ENCODE measurements at regions not wholly inside any gene's neighbourhood (a gene's known extent, or its start where the extent isn't known, plus 50 kb on each side); places are given as distances from the start of the nearest gene placed in this dataset.

- DNase-seq: no peak
- no peaks in the 10 kb centered on the region for H3K4me1 ChIP-seq (ENCODE audit: control insufficient read depth in 1 of 2, insufficient read depth in 2 of 2, low read depth in 1 of 2, low read length in 1 of 2)
- H3K27me3 ChIP-seq (ENCODE audit: insufficient read depth): no peaks in the 10 kb centered on the region
- no peaks in the 10 kb centered on the region for H3K36me3 ChIP-seq (replicated peaks in 1 of 2; ENCODE audit: control insufficient read depth in 1 of 2, insufficient read depth in 2 of 2, low read length in 1 of 2)
- H3K9ac ChIP-seq: no peak overlapping the region
- 37% methylated on average over 6 of the region's 9 CpGs for WGBS (ENCODE audit: low lambda C conversion rate)
- TF ChIP-seq RCOR1 (IDR thresholded peaks at IDR 0.05; ENCODE audit: low read length): no peak
- no peak for TF ChIP-seq MEF2A (IDR thresholded peaks at IDR 0.05; ENCODE audit: borderline replicate concordance, low read depth)
- no peak for TF ChIP-seq JUND (IDR thresholded peaks at IDR 0.05)
- TF ChIP-seq USF2 (IDR thresholded peaks at IDR 0.05; ENCODE audit: borderline replicate concordance, low read depth, low read length): no peak
- TF ChIP-seq YY1 (IDR thresholded peaks at IDR 0.05; ENCODE audit: low read depth): no peak
- TF ChIP-seq IRF3 (IDR thresholded peaks at IDR 0.05; ENCODE audit: low read depth, low read length): no peak
- no peak for TF ChIP-seq POLR2AphosphoS5 (IDR thresholded peaks at IDR 0.05; ENCODE audit: low read depth, low read length)
- no peak for TF ChIP-seq CTCF (IDR thresholded peaks at IDR 0.05)
- no peak for TF ChIP-seq FOXM1 (IDR thresholded peaks at IDR 0.05; ENCODE audit: low read depth)
- TF ChIP-seq ELF1 (IDR thresholded peaks at IDR 0.05): no peak
- TF ChIP-seq TCF12 (IDR thresholded peaks at IDR 0.05): no peak
- no peak for TF ChIP-seq CHD2 (IDR thresholded peaks at IDR 0.05; ENCODE audit: low read length, partially characterized antibody)
- H4K20me1 ChIP-seq (ENCODE audit: insufficient read depth): no peaks in the 10 kb centered on the region
- POLR2A ChIA-PET: no interaction called here
- H3K4me2 ChIP-seq: no peak overlapping the region
- H2AFZ ChIP-seq (ENCODE audit: low read depth): no peak overlapping the region
- CTCF ChIA-PET: interaction anchor here (2.1 to 3.9 kb wide), 2 partner anchors 13 to 685 kb away, joined by 6 to 18 read pairs; no protein-coding TSS in a partner anchor
- H3F3A ChIP-seq (replicated peaks; ENCODE audit: insufficient read depth): no peaks in the 10 kb centered on the region
- no peaks in the 10 kb centered on the region for H3K9me3 ChIP-seq
- no peak overlapping the region for H3K4me3 ChIP-seq (ENCODE audit: low read depth in 2 of 2, low read length in 1 of 2)
- H3K27ac ChIP-seq (ENCODE audit: low read depth in 2 of 2, low read length in 1 of 2): no peak overlapping the region
- no peaks in the 10 kb centered on the region for H3K79me2 ChIP-seq (ENCODE audit: insufficient read depth)
- H3K9me2 ChIP-seq: no peaks in the 10 kb centered on the region
Observed at GRCh38 chr6:169844946-169845345, 93.5 kb downstream of the ERMARD start.

GRCh38 chr6:169843991-169844390 is 92.6 kb downstream of the ERMARD start:
- H3K4me2 ChIP-seq: no peak overlapping the region
- POLR2A ChIA-PET: no interaction called here
- 23% methylated on average over 6 of the region's 6 CpGs for WGBS (ENCODE audit: low lambda C conversion rate)
- TF ChIP-seq CHD2 (IDR thresholded peaks at IDR 0.05; ENCODE audit: low read length, partially characterized antibody) (no peak), GATA2 (CRISPR knock-in tag; IDR thresholded peaks at IDR 0.05) (no peak), NRF1 (IDR thresholded peaks at IDR 0.05; ENCODE audit: low read depth, low read length) (no peak), USF2 (IDR thresholded peaks at IDR 0.05; ENCODE audit: borderline replicate concordance, low read depth, low read length) (no peak), REST (IDR thresholded peaks at IDR 0.05; ENCODE audit: low read depth, low read length) (no peak), EZH2phosphoT487 (IDR thresholded peaks at IDR 0.05; ENCODE audit: borderline replicate concordance, low read depth) (no peak), ZBTB33 (IDR thresholded peaks at IDR 0.05; ENCODE audit: borderline replicate concordance, low read depth) (no peak), YY1 (IDR thresholded peaks at IDR 0.05; ENCODE audit: low read depth) (no peak), SIN3A (IDR thresholded peaks at IDR 0.05; ENCODE audit: borderline replicate concordance, low read depth, low read length) (no peak)

More at GRCh38 chr6:169843991-169844390, 92.6 kb downstream of the ERMARD start:
- Histone ChIP-seq H3K9me3 (no peaks in the 10 kb centered on the region), H3K9me2 (no peaks in the 10 kb centered on the region), H4K20me1 (ENCODE audit: insufficient read depth) (no peaks in the 10 kb centered on the region), H3K27me3 (ENCODE audit: insufficient read depth) (no peaks in the 10 kb centered on the region), H2AFZ (ENCODE audit: low read depth) (no peak overlapping the region), H3K9ac (no peak overlapping the region), H3K79me2 (ENCODE audit: insufficient read depth) (no peaks in the 10 kb centered on the region), H3K4me3 (ENCODE audit: low read depth in 2 of 2, low read length in 1 of 2) (no peak overlapping the region), H3F3A (replicated peaks; ENCODE audit: insufficient read depth) (no peaks in the 10 kb centered on the region), H3K4me1 (ENCODE audit: control insufficient read depth in 1 of 2, insufficient read depth in 2 of 2, low read depth in 1 of 2, low read length in 1 of 2) (peaks cover 0 to 4% of the 10 kb centered on the region in 2 experiments; a peak in 1 of 4 replicates), H3K36me3 (replicated peaks in 1 of 2; ENCODE audit: control insufficient read depth in 1 of 2, insufficient read depth in 2 of 2, low read length in 1 of 2) (no peaks in the 10 kb centered on the region), H3K27ac (ENCODE audit: low read depth in 2 of 2, low read length in 1 of 2) (no peak overlapping the region)
- DNase-seq: no peak
- CTCF ChIA-PET: interaction anchor here (1.3 to 3.4 kb wide), 2 partner anchors 12 to 686 kb away, joined by 6 to 28 read pairs; no protein-coding TSS in a partner anchor

All from SK-N-SH (cell line).